Osteocyte (in vitro differentiated cells): ENCODE measurements at regions not wholly inside any gene's neighbourhood (a gene's known extent, or its start where the extent isn't known, plus 50 kb on each side); places are given as distances from the start of the nearest gene placed in this dataset.

ENCODE experiments used
- DNase-seq: peaks from one replicate; pipeline ENCODE4 v3.0.0; 2021; ENCODE audit warnings: mixed read lengths; ENCODE audit not compliant: unreplicated experiment; ENCODE audit errors: extremely low spot score
- H3K27ac Mint-ChIP-seq: one replicate; pipeline ENCODE4 v1.8.0; 2021; ENCODE audit warnings: mild to moderate bottlenecking, mixed read lengths; ENCODE audit not compliant: unreplicated experiment
- H3K27me3 Mint-ChIP-seq: one replicate; pipeline ENCODE4 v1.8.0; 2021; ENCODE audit warnings: mixed read lengths; ENCODE audit not compliant: unreplicated experiment
- H3K36me3 Mint-ChIP-seq: one replicate; pipeline ENCODE4 v1.8.0; 2021; ENCODE audit warnings: mixed read lengths; ENCODE audit not compliant: unreplicated experiment
- H3K4me1 Mint-ChIP-seq: one replicate; pipeline ENCODE4 v1.8.0; 2021; ENCODE audit warnings: mixed read lengths; ENCODE audit not compliant: unreplicated experiment
- H3K4me3 Mint-ChIP-seq: one replicate; pipeline ENCODE4 v1.8.0; 2021; ENCODE audit warnings: mild to moderate bottlenecking, moderate library complexity, mixed read lengths; ENCODE audit not compliant: unreplicated experiment
- H3K9me3 Mint-ChIP-seq: one replicate; pipeline ENCODE4 v1.8.0; 2021; ENCODE audit warnings: mixed read lengths; ENCODE audit not compliant: unreplicated experiment
- TF ChIP-seq, protein P1 (sequence below): fragments of 200-600 bp; sonication (generic); IDR thresholded peaks from 2 replicates; pipeline ENCODE4 v1.5.0; 2021; ENCODE audit warnings: antibody characterized with exemption, mild to moderate bottlenecking, moderate library complexity

DNA sequence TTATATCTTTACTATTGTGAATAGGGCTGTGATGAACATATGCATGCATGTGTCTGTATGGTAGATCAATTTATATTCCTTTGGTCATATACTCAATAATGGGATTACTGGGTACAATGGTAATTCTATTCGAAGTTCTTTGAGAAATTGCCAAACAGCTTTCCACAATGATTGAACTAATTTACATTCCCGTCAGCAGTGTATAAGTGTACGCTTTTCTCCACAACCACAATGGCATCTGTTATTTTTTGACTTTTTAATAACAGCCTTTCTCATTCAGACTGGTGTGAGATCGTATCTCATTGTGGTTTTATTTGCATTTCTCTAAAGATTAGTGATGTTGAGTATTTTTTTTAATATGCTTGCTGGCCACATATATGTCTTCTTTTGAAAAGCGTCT lies 439.4 kb upstream of the KLHL4 start:
- Mint-ChIP-seq H3K36me3 (no peaks in the 10 kb centered on the region), H3K4me3 (no peak overlapping the region), H3K4me1 (no peaks in the 10 kb centered on the region), H3K27me3 (no peaks in the 10 kb centered on the region), H3K9me3 (peaks cover 27% of the 10 kb centered on the region), H3K27ac (no peak overlapping the region)
- no peak for DNase-seq
- TF ChIP-seq, protein P1, sequence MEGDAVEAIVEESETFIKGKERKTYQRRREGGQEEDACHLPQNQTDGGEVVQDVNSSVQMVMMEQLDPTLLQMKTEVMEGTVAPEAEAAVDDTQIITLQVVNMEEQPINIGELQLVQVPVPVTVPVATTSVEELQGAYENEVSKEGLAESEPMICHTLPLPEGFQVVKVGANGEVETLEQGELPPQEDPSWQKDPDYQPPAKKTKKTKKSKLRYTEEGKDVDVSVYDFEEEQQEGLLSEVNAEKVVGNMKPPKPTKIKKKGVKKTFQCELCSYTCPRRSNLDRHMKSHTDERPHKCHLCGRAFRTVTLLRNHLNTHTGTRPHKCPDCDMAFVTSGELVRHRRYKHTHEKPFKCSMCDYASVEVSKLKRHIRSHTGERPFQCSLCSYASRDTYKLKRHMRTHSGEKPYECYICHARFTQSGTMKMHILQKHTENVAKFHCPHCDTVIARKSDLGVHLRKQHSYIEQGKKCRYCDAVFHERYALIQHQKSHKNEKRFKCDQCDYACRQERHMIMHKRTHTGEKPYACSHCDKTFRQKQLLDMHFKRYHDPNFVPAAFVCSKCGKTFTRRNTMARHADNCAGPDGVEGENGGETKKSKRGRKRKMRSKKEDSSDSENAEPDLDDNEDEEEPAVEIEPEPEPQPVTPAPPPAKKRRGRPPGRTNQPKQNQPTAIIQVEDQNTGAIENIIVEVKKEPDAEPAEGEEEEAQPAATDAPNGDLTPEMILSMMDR: no peak

DNA sequence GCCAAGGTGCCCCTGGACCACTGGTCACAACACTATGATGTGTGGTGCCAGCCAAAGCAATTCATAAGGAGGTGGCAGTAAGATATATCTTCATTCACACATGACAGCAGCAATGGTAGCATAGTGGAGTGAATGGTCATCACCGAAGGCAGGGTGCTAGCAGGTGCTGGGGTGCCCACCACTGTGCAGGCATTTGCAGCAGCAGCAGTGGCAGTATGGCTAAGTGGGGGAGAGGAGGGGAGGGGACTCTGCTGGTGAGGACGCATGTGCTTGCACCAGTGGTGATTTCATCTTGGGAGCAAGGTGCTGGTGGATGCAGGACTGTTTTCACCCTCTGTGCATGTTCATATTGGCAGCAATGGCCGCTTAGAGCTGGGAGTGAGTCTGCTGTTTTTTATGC lies 419.1 kb upstream of the KLHL4 start:
- Mint-ChIP-seq H3K4me1 (no peaks in the 10 kb centered on the region), H3K9me3 (peaks cover 38% of the 10 kb centered on the region), H3K27ac (no peak overlapping the region), H3K4me3 (no peak overlapping the region), H3K36me3 (no peaks in the 10 kb centered on the region), H3K27me3 (no peaks in the 10 kb centered on the region)
- no peak for DNase-seq
- TF ChIP-seq, protein P1: no peak

DNA sequence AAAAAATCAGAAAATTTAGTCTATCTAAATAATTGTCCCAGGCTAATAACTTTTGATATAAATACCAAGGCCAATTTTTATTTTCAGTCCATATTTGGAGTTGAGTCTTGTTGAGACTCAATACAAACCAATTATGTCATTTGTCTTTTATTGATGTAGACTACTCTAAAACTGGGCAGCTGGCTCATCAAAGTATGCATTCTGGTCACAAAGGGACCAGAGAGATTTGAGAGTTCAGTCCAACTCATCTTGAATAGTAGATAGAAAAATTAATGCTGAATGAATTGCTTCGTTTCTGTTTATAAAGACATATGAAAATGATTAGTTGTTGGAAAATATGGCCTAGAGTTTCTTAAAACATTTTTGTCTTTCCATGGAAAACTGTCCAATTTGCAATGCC lies 412.5 kb upstream of the KLHL4 start:
- no peaks in the 10 kb centered on the region for H3K36me3 Mint-ChIP-seq
- H3K4me1 Mint-ChIP-seq: no peaks in the 10 kb centered on the region

DNA sequence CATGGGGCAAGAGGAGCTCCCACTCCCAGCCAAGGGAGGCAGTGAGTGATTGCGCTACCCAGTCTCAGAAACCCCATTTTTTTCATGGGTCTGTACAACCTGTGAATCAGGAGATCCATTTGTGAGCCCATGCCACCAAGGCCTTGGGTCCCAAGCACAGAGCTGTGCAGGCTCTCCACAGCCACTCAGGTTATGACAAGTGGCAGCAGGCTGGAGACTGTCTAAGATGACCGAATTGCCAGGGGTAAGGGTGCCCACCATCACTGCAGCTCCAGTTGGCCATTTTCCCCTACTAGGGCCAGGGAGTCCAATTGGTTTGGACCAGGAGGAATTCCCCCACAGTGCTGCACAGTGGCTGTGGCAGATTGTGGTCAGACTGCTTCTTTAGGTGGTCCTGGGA lies 407.5 kb upstream of the KLHL4 start:
- DNase-seq: no peak
- Mint-ChIP-seq H3K9me3 (peaks cover 28% of the 10 kb centered on the region), H3K36me3 (no peaks in the 10 kb centered on the region), H3K4me1 (no peaks in the 10 kb centered on the region), H3K27ac (no peak overlapping the region), H3K27me3 (no peaks in the 10 kb centered on the region), H3K4me3 (no peak overlapping the region)
- TF ChIP-seq, protein P1: no peak

More for the DNA sequence above, 412.5 kb upstream of the KLHL4 start:
- DNase-seq: no peak
- Mint-ChIP-seq H3K27ac (no peak overlapping the region), H3K9me3 (peaks cover 17% of the 10 kb centered on the region), H3K27me3 (no peaks in the 10 kb centered on the region), H3K4me3 (no peak overlapping the region)
- TF ChIP-seq, protein P1: no peak

DNA sequence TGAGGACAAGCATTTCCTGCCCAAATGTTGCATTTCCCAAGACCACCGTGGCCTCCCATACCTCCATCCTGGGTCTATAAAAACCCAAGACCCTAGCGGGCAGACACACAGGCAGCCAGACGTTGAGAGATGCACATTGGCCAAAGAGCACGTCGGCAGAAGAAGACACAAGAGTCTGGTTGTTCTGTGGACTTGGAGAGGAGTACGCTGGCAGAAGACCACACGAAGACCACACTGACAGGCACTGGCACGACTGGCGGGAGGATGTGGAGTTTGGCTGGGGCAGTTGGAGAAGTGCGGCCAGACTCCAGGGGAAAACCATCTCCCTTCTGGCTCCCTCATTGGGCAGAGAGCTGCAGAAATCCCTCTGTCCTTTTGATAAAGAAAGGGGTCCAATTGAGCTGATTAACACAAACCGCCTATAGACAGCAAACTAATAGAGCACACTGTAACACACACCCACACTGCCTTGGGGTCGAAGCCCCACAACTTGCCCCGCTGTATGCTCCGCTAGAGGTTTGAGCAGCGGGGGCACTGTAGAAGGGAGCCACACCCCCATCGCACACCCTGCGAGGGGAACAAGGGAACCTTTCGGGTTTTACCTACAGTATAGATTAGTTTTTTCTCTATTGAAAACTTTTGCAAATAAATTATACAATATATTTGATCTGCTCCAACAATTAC lies 376.7 kb upstream of the KLHL4 start:
- Mint-ChIP-seq H3K4me3 (no peak overlapping the region), H3K4me1 (no peaks in the 10 kb centered on the region), H3K9me3 (peaks cover 12% of the 10 kb centered on the region), H3K27me3 (no peaks in the 10 kb centered on the region), H3K27ac (no peak overlapping the region), H3K36me3 (no peaks in the 10 kb centered on the region)
- TF ChIP-seq, protein P1: no peak
- no peak for DNase-seq
